GM20000 (cell line): ENCODE measurements at regions not wholly inside any gene's neighbourhood (a gene's known extent, or its start where the extent isn't known, plus 50 kb on each side); places are given as distances from the start of the nearest gene placed in this dataset.

ENCODE experiments used
- DNase-seq: peaks from one replicate; pipeline ENCODE4 v3.0.0; 2012; ENCODE audit warnings: low spot score
- CTCF ChIP-seq: IDR thresholded peaks from 2 replicates; pipeline ENCODE4 v1.5.1; 2012; ENCODE audit warnings: mild to moderate bottlenecking, control low read depth; ENCODE audit errors: extremely low read depth, missing control alignments

DNA sequence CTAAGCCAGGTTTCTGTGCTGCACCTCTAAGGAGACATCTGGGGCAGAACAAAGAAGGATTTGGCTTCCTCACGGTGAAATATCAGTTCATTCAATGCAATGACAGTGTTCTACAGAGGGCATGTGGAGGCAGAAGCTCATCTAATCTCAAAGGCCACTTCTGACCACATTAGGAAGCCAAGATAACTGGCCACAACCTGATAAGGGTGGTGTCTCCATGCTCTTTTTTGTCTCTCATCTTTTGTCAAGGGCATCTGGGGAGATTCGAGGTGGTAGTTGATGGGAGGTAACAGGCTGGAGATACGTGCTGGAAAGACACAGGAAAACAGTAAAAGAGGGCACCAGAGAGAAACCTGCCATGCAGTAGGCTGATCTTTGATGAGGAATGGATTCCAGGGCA lies 303.9 kb downstream of the LRATD1 start:
- no peak for DNase-seq
- TF ChIP-seq CTCF, result no peak

DNA sequence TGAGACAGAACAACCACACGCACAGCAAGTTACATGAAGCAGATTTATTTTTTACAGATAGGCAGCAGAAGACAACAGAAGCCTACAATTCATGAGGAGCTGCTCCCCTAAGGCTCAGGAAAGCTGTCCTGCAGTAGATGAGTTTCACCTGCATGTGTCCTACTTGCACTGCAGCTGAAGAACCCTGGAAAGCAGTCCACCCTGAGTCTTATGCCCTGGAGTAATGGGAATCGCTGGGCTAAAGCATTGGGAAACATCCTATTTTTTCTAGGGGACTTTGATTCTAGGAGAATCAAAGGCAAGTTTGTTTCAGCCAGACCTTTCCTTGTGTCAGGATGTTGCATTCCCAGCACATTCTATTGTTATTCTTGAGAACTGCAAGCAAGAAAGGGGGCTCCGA lies 304.8 kb downstream of the LRATD1 start:
- TF ChIP-seq CTCF, result no peak
- DNase-seq, result no peak

DNA sequence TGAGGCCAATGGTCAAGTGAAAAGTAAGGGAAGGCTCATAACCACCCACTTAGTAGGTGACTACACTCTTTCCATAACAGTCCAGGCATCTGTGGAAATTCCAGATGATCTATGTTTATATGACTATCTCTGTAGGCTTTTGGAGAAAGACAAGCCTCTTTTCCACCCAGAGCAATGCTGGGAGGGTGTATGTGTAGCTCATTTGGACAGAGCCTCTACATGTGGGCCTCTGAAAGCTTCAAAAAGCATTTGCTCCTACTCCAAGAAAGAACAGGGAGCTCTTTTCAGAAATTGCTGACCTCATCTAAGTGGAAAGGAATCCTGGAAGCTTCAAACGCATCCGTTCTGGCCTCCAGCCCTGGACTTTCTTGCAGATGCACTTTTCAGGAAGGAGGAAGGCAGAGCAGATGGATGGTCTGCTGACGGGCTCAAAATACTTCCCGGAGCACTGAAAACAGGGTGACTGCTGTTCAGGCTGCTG lies 308.7 kb downstream of the LRATD1 start:
- no peak for TF ChIP-seq CTCF

DNA sequence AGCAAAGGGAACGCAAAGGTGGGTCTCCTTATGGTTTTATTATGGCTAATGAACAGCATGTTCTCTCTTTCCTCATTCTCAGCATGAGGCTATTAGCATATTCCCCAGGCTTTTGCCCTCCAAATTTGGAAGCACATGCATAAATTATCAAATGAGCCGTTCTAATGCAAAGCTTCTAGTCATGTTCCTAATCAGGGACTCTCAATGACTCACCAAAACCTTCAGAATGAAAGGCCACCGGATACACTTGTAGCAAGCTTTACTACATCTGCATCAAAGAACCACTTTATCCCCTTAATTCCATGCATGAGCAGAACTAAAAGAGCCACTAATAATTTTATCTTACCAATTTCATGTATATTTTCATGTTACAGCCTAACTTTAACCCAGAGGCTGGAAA lies 310.5 kb downstream of the LRATD1 start:
- no peak for TF ChIP-seq CTCF
- no peak for DNase-seq

More for the DNA sequence above, 308.7 kb downstream of the LRATD1 start:
- no peak for DNase-seq

DNA sequence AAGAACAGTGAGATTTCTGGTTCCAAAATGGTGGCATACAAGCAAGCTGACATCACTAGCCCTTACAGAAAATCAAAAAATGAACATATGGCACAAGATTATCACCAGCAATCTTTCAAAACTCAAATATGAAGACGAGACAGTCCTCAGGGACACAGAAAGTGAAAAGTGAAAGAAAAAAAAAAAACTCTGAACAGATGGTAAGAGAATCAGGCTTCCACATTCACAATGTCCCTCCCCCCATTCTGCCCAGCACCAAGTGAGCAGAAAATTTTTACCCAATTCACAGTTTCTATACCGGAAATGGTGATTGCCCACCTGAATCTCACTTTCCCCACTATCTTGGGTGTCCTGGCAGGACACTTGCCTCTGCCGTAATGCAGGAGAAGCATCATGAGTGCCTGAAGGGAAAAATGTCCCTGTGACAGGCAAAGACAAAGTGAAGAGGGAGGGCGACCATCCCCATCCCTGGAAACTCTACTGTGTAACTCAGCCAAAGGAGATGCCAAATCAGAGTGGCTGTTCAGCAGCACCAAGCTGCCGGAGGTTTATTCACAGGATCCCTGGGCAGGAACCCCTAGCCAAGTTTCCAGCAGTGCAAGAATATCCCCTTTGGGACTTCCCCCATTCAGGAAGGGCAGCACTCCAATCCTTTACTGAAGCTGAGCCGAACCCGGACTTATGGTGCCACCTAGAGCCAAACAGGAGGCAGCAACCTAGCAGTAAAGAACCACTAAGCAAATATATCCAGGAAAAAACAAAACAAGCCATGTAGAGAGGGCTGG lies 312.2 kb downstream of the LRATD1 start:
- TF ChIP-seq CTCF, result no peak
- no peak for DNase-seq

- TF ChIP-seq CTCF, result no peak
These were observed 319.2 kb downstream of the LRATD1 start for GRCh38 chr2:14951569-14952285.

GRCh38 chr2:14952400-14952963 lies 320.0 kb downstream of the LRATD1 start:
- DNase-seq, result no peak
- TF ChIP-seq CTCF, result no peak

More at GRCh38 chr2:14951569-14952285, 319.2 kb downstream of the LRATD1 start:
- no peak for DNase-seq
